HG03097 (cell line): ENCODE measurements at regions not wholly inside any gene's neighbourhood (a gene's known extent, or its start where the extent isn't known, plus 50 kb on each side); places are given as distances from the start of the nearest gene placed in this dataset.

ENCODE experiments used
- ATAC-seq: cut with Tn5 transposase; IDR thresholded peaks from one replicate; pipeline ENCODE4 v1.9.1; 2021; ENCODE audit not compliant: unreplicated experiment, low FRiP score

- ATAC-seq, result no peak
These were observed 76.9 kb downstream of the PRL start for GRCh38 chr6:22219925-22220324.

- ATAC-seq, result no peak
These were observed 75.6 kb downstream of the PRL start for GRCh38 chr6:22221211-22221610.

- ATAC-seq, result no peak
These were observed 75.2 kb downstream of the PRL start for GRCh38 chr6:22221630-22222029.

GRCh38 chr6:22222469-22222868 lies 74.4 kb downstream of the PRL start:
- ATAC-seq, result no peak

- ATAC-seq, result no peak
These were observed 68.8 kb downstream of the PRL start for GRCh38 chr6:22227824-22228610.

- ATAC-seq, result no peak
These were observed 65.8 kb downstream of the PRL start for GRCh38 chr6:22231050-22231449.

GRCh38 chr6:22231616-22232015 lies 65.2 kb downstream of the PRL start:
- no peak for ATAC-seq

GRCh38 chr6:22236626-22237414 lies 60.0 kb downstream of the PRL start:
- no peak for ATAC-seq
